Body of pancreas (tissue), 4 donors: ENCODE measurements at regions not wholly inside any gene's neighbourhood (a gene's known extent, or its start where the extent isn't known, plus 50 kb on each side); places are given as distances from the start of the nearest gene placed in this dataset.

Source experiments
- ATAC-seq: fragments of 150-250 bp; one replicate; pipeline ENCODE4 v1.9.1; 2016
- DNase-seq, 4 donors: peaks; one replicate each; pipeline ENCODE4 v3.0.0-alpha.2; 2019
- H3K27ac ChIP-seq, 4 donors: fragments of 200-600 bp; sonication (generic); 1 replicate in 3 of 4; 2 replicates in 1 of 4; pipeline versions ENCODE4 v1.5.1 to v1.6.1; 2016 to 2019; ENCODE audit warnings: mild to moderate bottlenecking in 1 of 4, mixed read lengths in 1 of 4, moderate library complexity in 1 of 4
- H3K27me3 ChIP-seq, 2 donors: fragments of 200-600 bp; sonication (generic); one replicate each; pipeline ENCODE4 v1.6.0; 2016; ENCODE audit warnings: mild to moderate bottlenecking in 1 of 2
- H3K36me3 ChIP-seq, 2 donors: fragments of 200-600 bp; sonication (generic); replicated peaks in 1 of 2; 2 replicates each; pipeline ENCODE4 v1.5.1; 2016; ENCODE audit warnings: low read depth in 2 of 2; ENCODE audit not compliant: insufficient read depth in 1 of 2
- H3K4me1 ChIP-seq: fragments of 200-600 bp; sonication (generic); one replicate; pipeline ENCODE4 v1.6.0; 2016
- H3K4me3 ChIP-seq, 2 donors: fragments of 200-600 bp; sonication (generic); 1 replicate in 1 of 2; 2 replicates in 1 of 2; pipeline ENCODE4 v1.5.1; 2016 to 2019
- H3K9me3 ChIP-seq, 3 donors: fragments of 200-600 bp; sonication (generic); 1 replicate in 2 of 3; 2 replicates in 1 of 3; pipeline ENCODE4 v1.5.1; 2016
- POLR2A ChIP-seq, 3 donors: fragments of 450-650 bp; IDR thresholded peaks; one replicate each; pipeline ENCODE4 v1.6.1; 2016; ENCODE audit warnings: antibody characterized with exemption in 3 of 3, mild to moderate bottlenecking in 2 of 3
- WGBS, 2 donors: methylation state at CpG; one replicate each; pipeline ENCODE4 v1.1.5; 2017; 5-methylcytosine and 5-hydroxymethylcytosine counted together
- intact Hi-C: fragments of 100-400 bp; cut with DNase I; formaldehyde crosslinking; loops from one replicate; pipeline ENCODE4 v1.15.1; 2023
- TF ChIP-seq, protein P1 (sequence below), 7 experiments: fragments of 450-650 bp in 4 of 7; fragments of 200-600 bp in 3 of 7; sonication (generic) in 3 of 7; IDR thresholded peaks; one replicate each; pipeline ENCODE4 v1.5.1; 2016 to 2019; ENCODE audit warnings: antibody characterized with exemption in 7 of 7

DNA sequence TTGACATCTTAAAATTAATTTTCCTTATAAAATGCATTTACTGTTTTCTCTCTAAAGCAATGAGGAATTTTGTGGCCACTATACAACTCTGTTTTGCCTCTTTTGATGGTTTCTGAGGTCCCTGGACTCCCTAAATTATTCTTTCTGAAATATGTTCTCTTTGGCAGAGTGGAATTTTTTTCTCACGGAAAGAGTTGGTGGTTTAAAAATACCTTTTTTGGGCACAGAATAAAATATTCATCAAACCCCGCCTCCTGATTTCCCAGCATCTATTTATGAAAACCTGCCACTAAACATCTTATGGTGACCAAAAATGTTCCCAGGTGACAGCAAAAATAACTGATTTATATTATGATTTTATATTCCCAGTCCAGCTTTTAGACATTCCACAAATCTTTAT, 165.3 kb upstream of the SYT6 start:
- H3K27me3 ChIP-seq = no peaks in the 10 kb centered on the region
- TF ChIP-seq, protein P1, sequence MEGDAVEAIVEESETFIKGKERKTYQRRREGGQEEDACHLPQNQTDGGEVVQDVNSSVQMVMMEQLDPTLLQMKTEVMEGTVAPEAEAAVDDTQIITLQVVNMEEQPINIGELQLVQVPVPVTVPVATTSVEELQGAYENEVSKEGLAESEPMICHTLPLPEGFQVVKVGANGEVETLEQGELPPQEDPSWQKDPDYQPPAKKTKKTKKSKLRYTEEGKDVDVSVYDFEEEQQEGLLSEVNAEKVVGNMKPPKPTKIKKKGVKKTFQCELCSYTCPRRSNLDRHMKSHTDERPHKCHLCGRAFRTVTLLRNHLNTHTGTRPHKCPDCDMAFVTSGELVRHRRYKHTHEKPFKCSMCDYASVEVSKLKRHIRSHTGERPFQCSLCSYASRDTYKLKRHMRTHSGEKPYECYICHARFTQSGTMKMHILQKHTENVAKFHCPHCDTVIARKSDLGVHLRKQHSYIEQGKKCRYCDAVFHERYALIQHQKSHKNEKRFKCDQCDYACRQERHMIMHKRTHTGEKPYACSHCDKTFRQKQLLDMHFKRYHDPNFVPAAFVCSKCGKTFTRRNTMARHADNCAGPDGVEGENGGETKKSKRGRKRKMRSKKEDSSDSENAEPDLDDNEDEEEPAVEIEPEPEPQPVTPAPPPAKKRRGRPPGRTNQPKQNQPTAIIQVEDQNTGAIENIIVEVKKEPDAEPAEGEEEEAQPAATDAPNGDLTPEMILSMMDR (IDR thresholded peaks at IDR 0.05) = no peak
- TF ChIP-seq POLR2A (IDR thresholded peaks at IDR 0.05) = no peak
- DNase-seq = no peak
- H3K4me1 ChIP-seq = no peaks in the 10 kb centered on the region
- no peaks in the 10 kb centered on the region for H3K9me3 ChIP-seq
- no peak overlapping the region for H3K27ac ChIP-seq
- intact Hi-C loops = no loop called here
- no peak overlapping the region for H3K4me3 ChIP-seq
- ATAC-seq = no peak
- WGBS, 2 donors = 72 to 90% methylated on average over 2 of the region's 2 CpGs
- no peaks in the 10 kb centered on the region for H3K36me3 ChIP-seq

DNA sequence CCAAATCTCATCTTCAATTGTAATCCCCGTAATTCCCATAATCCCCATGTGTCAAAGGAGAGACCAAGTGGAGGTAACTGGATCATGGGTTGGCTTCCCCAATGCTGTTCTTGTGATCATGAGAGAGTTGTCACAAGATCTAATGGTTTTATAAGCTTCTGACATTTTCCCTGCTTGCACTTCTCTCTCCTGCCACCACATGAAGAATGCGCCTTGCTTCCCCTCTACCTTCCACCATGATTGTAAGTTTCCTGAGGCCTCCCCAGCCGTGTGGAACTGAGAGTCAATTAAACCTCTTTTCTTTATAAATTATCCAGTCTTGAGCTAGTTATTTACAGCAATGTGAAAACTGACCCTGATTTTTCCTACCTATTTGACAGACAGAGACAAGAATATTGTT, 162.5 kb upstream of the SYT6 start:
- Histone ChIP-seq H3K4me3 (no peak overlapping the region), H3K27ac (no peak overlapping the region), H3K4me1 (no peaks in the 10 kb centered on the region), H3K27me3 (no peaks in the 10 kb centered on the region), H3K9me3 (no peaks in the 10 kb centered on the region), H3K36me3 (no peaks in the 10 kb centered on the region)
- ATAC-seq (no peak), DNase-seq (no peak)
- intact Hi-C loops = no loop called here
- no peak for TF ChIP-seq POLR2A (IDR thresholded peaks at IDR 0.05)
- WGBS, 2 donors = 81 to 88% methylated on average over 3 of the region's 3 CpGs

DNA sequence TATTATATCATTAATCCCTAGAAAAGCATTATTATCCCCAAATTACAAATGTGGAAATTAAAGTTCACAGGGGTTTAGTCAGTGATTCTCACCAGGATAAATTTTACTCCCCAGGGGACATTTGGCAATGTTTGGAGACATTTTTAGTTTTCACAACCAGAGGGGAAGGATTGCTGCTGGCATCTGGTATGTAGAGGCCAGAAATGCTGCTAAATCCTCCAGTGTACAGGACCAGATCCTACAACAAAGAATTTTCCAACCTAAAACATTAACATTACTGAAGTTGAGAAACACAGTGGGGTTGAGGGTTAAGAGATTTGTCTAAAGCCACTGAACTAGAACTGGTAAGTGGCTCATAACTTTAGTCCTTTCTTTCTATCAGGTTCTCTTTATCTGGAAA, 162.0 kb upstream of the SYT6 start:
- no peaks in the 10 kb centered on the region for H3K9me3 ChIP-seq
- no peaks in the 10 kb centered on the region for H3K27me3 ChIP-seq
- no peaks in the 10 kb centered on the region for H3K4me1 ChIP-seq
- no peak for TF ChIP-seq POLR2A (IDR thresholded peaks at IDR 0.05)
- TF ChIP-seq, protein P1 (IDR thresholded peaks at IDR 0.05) = no peak
- no peaks in the 10 kb centered on the region for H3K36me3 ChIP-seq
- intact Hi-C loops = no loop called here
- ATAC-seq = no peak
- DNase-seq = no peak
- H3K4me3 ChIP-seq = no peak overlapping the region
- H3K27ac ChIP-seq = no peak overlapping the region

DNA sequence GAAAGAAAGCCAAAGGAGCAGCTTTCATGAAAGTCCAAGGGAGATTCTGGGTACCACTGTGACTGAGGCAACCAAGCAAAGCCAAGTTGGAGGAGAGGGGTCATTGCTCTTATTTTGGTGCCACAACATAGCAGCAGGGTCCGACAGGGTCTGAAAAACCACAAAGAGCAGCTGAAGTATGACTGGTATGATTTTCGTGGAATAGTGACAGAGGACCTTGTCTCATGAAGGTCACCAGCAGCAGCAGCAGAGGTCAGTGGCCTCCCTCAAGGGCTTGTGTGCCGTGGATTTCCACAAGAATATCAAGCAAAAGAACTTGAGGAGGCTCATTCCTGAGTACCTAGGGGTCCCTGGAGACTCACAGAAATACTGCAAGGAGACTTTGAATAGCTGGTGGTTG, 160.9 kb upstream of the SYT6 start:
- no peaks in the 10 kb centered on the region for H3K9me3 ChIP-seq
- H3K36me3 ChIP-seq = no peaks in the 10 kb centered on the region
- TF ChIP-seq, protein P1 (IDR thresholded peaks at IDR 0.05) = no peak
- TF ChIP-seq POLR2A (IDR thresholded peaks at IDR 0.05) = no peak
- intact Hi-C loops = no loop called here
- H3K27me3 ChIP-seq = no peaks in the 10 kb centered on the region
- DNase-seq (no peak), ATAC-seq (no peak)
- no peak overlapping the region for H3K27ac ChIP-seq
- 63 to 65% methylated on average over 3 of the region's 3 CpGs for WGBS, 2 donors
- no peaks in the 10 kb centered on the region for H3K4me1 ChIP-seq
- no peak overlapping the region for H3K4me3 ChIP-seq

DNA sequence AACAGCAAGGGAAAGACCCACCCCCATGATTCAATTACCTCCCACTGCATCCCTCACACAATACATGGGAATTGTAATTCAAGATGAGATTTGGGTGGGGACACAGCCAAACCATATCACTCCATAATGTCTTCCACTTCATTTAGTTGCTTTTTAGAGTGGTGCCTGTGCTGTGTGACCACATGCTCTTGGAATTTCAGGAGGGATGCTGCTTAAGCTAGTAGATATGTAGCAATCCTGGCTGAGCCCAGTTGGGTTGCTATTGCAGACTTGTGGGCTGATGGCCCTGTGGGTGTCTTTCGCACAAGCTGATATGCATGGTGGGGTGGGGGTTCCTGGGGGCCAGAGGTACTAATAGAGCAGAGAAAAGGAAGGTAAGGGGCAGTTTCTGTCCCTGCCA, 160.4 kb upstream of the SYT6 start:
- DNase-seq (no peak), ATAC-seq (no peak)
- Histone ChIP-seq H3K27ac (no peak overlapping the region), H3K4me3 (no peak overlapping the region), H3K4me1 (no peaks in the 10 kb centered on the region), H3K36me3 (no peaks in the 10 kb centered on the region), H3K27me3 (no peaks in the 10 kb centered on the region), H3K9me3 (no peaks in the 10 kb centered on the region)
- TF ChIP-seq, protein P1 (IDR thresholded peaks at IDR 0.05) = no peak
- TF ChIP-seq POLR2A (IDR thresholded peaks at IDR 0.05) = no peak
- intact Hi-C loops = no loop called here
- WGBS, 2 donors = 100% methylated on average over 1 of the region's 1 CpG
